ENCODE measurements at regions not wholly inside any gene's neighbourhood (a gene's known extent, or its start where the extent isn't known, plus 50 kb on each side); places are given as distances from the start of the nearest gene placed in this dataset.

DNA sequence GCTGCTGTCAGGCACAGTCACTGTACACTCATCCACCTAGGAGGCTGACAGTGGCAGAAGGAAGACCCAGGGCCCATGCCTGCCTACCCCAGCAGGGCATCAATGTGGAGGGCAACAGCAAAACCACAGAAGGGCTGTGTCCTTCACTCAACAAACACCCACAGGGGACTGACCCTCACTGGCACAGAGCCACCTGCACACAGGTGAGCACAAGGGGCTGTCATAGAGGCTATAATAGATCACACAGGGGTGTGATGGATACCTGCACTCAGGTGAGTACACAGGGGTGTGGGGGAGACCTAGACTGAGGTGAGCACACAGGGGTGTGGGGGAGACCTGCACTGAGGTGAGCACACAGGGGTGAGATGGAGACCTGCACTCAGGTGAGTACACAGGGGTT, 132.8 kb upstream of the TCERG1L start:
- no peak for DNase-seq (ENCODE audit: low read depth in 4 of 4, low spot score in 3 of 4)

DNA sequence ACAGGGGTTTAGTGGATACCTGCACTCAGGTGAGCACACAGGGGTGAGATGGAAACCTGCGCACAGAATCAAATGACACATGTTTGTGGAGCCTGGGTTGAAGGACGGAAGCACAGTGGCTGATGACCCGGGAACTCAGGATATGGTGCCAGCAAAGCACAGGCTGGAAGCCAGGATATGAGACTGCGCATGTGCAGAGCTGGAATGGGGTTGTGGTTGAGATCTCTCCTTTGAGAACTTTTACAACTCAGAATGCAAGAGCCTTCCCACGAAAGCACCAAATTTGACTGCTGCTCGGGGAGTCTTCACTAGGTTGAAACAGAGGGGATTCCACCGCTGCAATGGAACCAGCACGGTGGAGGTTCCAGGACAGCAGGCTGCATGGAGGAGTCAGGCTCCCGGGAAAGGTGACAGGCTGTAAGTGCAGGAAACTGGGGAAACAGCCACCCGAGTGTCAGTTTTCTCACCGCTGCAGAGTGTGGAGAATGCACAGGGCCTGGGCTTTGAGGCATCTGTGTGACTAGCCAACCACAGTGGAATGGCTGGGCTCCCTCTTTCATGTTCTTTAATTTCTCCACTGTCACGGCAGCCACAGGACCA, 133.4 kb upstream of the TCERG1L start:
- no peak for DNase-seq (ENCODE audit: low read depth in 4 of 4, low spot score in 3 of 4)

DNA sequence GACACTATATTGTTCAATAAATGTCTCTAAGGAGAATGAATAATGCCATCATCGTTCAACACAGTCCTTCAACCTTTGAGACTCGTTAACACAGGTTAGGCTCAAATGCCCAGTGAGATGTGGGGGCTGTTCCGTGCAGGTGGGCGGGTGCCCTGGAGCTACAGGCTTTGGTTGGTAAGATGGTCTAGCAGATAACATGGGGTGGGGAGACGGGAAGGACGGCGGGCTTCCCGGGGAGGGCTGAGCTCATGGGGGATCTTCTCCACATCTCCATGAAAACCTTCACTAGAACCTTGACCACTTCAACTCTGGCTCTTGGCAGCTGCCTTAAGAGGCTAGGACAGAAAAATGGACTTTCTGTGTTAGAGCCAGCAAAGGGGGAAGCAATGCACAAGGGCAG, 134.1 kb upstream of the TCERG1L start:
- no peak for DNase-seq (ENCODE audit: low read depth in 4 of 4, low spot score in 3 of 4)

DNA sequence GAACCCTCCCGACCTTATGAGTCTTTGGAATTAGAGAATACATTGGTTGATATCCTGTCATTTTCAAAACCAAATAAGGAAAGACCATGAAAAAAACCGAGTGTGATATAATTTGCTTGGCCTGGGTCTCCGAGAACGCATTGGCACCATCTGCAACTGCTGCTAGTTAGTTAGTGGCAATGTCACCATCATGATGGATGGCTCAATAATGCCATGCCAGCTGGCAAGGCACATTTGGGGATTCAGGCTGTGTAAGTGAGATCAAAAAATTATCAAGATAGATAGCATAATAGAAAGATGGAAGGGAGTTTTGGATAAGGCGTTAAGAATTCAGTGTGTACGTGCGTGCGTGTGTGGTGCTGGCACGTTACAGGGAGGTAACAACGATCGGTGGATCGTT, 134.7 kb upstream of the TCERG1L start:
- DNase-seq (ENCODE audit: low read depth in 4 of 4, low spot score in 3 of 4) = no peak

DNA sequence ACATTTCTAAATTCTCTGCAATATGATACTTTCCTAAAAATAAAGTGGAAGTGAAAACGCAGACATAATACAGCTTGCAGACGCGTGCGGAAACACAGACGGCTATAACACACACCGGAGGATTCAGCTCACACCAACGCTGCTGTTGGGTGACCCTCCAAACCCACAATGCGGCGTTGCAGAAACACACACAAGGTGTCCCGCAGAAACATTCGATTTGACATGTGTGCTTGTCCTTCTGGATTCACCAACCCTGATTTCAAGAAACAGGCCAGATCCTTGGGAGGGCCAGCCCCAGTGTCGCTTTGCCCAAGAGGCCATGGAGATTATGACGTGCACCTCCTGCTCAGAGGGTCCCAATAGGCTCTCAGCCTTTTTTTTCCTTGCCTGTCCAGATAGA, 136.7 kb upstream of the TCERG1L start:
- DNase-seq (ENCODE audit: low read depth in 4 of 4, low spot score in 3 of 4) = no peak

DNA sequence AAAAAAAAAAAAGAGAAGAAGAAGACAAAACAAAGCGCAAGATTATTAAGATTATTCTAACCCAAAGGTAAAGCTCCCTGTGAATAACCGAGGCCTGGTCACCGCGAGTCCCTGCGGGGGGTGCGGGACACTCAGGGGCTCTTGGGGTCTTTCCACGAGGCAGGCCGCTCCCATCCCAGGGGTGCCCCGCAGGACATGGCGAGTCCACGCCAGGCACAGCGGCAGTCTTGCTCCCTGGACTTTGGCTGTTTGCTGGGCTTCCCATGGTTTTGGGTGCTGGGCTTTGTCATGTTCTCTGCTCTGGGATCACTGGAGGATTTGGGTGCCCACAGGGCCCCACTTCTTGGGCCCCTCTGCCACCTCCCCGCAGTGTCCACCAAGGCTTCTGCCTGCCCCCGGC, 137.4 kb upstream of the TCERG1L start:
- no peak for DNase-seq (ENCODE audit: low read depth in 4 of 4, low spot score in 3 of 4)

DNA sequence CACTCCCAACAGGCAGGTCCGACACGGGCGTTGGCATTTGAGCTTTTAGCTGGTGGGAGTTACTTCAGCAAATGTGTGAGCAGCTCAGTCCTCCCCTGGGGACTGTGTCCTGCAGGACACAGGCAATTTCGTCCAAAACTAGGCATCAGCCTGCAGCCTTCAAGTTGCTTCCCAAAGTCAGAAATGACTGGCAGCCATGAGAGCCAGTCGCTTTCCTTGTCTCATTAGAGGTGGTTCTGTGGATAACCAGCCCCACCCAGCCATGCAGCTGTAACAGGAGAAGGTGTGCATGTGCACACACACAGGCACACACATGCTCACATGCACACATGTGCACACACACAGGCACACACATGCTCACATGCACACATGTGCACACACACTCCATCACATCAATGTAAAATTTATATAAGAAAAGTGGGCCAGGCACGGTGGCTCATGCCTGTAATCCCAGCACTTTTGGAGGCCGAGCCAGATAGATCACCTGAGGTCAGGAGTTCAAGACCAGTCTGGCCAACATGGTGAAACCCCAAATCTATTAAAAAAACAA, 138.8 kb upstream of the TCERG1L start:
- no peak for DNase-seq (ENCODE audit: low read depth in 4 of 4, low spot score in 3 of 4)

DNA sequence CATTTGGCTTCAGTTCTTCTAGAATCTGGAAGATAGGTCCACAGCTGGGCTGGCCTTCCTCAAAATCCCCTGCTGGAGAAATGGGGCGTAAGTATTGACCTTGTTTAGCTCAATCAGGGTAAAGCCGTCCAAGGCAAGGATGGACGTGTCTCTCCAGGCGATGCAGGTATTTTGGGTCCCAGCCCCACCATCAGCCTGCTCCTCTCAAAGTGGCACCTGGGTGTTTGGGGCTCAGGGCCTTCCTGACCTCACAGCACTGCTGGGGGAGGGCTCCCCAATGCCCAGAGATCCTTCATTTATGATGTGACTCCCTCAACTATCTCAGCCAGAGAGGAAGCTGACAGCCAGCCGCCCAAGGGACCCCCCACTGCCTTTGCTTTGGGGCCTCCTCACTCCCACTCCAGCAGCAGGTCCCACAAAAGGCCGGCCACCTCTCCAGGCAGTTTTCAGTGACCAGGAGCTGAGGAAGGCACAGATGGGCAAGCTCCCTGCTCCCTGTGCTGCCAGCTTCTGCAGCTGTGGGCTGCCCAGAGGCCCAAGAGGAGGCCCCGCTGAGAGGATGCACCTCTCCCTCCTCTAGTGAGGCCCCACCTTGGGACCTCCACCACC, 140.0 kb upstream of the TCERG1L start:
- no peak for DNase-seq (ENCODE audit: low read depth in 4 of 4, low spot score in 3 of 4)

DNA sequence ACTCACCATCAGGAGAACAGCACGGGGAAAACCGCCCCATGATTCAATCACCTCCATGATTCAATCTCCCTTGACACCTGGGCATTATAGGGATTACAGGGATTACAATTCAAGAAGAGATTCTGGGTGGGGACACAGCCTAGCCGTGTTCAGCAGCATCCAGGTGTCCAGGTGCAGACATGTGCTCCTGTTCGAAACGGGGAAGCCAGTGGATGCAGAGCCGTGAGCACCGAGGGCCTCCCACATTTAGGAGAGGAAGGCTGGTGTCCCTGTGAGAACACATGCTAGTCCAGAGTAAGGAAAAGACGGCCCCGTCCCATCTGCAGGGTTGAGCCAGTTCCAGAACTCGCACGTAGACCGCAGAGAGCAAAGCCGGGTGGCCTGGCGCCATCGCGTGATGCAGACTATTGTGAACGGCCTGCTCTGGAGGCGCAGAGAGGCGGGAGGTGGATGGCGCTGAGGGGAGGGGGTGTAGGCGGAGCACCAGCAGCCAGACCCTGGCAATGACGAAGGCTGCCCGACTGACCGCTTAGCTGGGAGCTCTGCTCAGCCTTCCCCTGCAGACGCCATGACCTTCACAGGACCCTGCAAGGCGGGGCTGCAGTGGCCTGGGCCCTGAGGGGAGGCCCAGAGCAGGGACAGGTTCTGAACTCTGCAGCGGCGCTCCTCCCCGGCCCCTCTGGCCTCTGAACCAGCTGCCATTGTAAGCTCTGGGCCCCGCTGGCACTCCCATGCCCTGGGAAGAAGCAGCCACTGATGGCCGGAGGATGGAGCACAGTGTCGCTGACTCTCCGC, 141.6 kb upstream of the TCERG1L start:
- DNase-seq (ENCODE audit: low read depth in 4 of 4, low spot score in 3 of 4) = peak; percentile 60 to 70 (median 68)

DNA sequence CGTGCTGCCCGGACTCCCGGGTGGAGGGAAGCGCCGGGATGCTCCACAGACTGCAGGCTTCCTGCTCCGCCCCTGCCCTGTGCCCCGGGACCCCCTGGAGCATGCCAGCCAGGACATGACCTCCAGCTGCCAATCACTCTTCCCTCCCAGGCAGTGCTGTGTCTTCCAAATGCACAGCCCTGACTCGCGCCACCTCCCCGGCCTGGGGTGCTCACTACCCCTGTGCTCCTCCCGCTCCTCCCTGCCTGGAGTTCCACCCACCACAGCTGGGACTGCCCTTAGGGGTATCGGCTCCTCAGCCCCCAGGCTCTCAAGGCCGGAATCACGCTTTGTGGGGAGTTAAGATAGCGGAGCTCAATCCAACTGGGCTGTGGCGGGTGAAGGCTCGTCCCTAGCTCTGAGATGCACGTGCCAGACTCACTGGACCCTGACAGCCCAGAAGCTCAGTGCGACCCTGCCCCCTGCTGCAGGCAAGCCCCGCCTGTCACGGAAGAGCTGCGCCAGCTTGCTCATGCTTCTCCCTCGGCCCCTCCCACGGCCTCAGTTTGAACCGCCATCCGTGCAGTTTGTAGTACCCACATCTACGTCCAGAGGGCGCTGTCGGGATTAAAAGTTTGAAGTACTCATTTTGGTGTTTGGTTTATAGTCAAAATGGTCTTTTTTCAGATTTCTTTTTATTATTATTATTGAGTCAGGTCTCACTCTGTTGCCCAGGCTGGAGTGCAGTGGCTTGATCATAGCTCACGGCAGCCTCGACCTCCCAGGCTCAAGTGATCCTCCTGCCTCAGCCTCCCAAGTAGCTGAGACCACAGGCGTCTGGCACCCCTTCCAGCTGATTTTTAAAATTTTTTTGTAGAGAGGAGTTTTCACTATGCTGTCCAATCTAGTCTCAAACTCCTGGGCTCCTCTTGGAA, 142.5 kb upstream of the TCERG1L start:
- DNase-seq (ENCODE audit: low read depth in 4 of 4, low spot score in 3 of 4) = peak; percentile 77 to 90 (median 89)

DNA sequence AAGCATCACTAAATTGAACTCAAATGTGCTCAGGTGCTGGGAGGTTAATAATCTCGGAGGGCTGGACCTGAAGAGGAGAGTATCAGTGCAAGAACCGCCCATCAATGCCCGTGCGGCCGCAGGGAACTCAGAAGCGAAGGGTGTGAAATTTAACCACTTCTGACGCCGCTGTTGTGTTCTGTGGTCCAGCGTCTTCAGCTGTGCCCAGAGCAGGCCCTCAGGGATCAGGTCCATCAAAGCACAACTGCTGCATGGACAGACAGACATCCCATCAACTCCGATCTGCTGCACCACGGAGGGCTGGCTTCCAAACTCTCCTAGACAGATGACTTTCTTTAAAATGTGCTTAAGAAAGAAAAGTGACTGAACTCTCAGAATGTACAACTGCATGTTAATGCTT, 144.9 kb upstream of the TCERG1L start:
- no peak for DNase-seq (ENCODE audit: low read depth in 4 of 4, low spot score in 3 of 4)

DNA sequence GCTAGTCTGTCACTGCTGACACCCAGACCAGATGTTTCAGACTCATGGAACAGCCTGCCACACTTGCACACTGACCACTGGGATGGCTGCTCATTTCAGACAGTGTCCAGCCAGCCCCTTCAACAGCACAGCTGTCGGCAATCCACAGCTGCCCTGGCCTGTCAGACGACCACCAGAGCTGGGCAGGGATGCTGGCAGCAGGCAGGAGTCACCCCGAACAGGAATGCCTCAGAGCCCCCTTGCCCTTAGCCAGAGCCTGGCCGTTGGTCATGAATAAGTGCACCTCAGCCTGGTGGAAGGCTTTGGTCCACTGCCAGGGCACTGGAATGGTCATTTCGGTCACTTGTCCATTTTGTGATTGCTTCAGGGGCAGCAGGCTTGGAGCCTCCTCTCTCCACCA, 149.6 kb upstream of the TCERG1L start:
- DNase-seq (ENCODE audit: low read depth in 4 of 4, low spot score in 3 of 4) = no peak

DNA sequence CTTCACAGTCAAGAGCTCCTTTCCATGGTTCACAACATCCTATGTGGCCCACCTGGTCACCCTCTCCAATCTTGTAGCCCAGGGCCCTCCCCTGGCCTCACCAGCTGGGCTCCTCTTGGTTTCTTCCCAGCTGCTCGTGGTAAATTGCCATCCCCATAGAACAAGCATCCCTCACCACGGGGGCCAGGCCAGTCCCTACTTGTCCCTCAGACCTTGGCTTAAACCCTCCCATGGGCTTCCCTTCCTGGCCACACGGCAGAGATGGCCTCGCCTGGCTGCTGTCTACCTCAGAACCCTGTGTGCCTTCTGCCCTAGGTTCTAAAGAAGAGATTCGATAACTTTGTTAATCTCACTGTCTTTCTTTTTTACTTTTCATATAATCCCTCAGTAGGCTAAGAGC, 153.3 kb upstream of the TCERG1L start:
- DNase-seq (ENCODE audit: low read depth in 4 of 4, low spot score in 3 of 4) = no peak

DNA sequence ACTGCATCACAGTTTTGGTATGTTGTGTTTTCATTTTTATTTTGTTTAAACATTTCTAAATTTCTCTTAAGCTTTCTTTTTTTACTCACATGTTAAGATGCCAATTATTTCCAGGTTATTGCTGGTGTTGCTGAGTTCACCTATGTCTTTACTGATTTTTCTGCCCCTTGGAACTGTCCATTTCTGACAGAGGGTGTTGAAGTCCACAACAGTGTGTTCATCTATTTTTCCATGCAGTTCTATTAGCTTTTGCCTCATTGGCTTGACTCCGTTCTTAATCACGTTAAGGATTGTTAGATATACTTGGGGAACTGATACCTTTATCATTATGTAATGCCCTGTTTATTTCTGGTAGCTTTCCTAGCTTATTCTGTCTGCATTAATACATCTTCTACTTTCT, 158.0 kb upstream of the TCERG1L start:
- DNase-seq (ENCODE audit: low read depth in 4 of 4, low spot score in 3 of 4) = no peak

DNA sequence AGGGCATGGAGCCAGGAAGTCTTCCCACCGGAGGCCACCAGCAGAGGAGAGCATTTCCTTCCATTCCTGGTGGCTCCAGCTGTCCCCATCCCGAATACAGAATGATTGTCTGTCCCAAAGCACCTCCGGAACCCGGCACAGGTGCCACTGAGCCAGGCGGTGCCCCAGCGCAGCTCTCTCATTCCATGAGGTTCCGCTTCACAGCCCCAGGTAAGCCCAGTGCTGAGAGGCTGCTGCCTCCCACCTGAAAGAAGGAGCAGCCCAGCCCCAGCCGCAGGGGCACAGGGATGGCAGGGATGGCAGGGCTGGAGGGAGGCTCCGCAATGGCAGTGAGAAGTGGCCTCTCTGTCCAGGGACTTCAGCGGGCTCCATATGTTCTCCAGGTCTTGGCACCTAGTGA, 162.1 kb upstream of the TCERG1L start:
- DNase-seq (ENCODE audit: low read depth in 4 of 4, low spot score in 3 of 4) = no peak

DNA sequence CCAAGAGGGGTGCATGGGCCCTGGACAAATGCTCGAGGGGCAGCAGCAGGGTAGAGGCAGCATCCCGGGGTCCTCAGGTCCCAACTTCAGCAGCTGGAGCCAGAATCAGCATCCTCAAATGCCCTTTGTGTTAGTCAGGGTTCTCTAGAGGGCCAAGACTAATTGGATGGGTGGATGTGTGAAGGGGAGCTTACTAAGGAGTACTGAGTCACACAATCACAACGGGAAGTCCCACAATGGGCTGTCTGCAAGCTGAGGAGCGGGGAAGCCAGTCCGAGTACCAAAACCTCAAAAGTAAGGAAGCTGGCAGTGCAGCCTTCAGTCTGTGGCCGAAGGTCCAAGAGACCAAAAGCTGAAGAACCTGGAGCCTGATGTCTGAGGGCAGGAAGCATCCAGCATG, 162.9 kb upstream of the TCERG1L start:
- DNase-seq (ENCODE audit: low read depth in 4 of 4, low spot score in 3 of 4) = no peak

DNA sequence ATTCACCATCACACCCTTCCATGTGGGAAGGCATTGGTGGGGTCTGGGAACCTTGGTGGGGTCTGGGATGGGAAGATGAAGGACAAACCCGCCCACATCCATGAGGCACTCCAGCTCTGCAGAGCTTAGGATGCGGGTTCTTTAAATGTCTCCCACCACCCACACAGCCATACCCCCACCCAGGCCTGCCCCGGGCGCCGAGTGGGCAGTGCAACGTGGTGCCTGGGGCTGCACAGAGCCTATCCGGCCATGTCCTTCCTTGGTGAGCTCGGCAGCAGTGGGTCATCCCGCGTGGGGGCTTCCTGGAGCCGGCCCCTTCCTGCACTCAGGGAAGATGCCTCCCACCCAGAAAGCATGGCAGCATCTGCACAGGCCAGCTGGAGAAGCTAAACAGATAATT, 163.5 kb upstream of the TCERG1L start:
- no peak for DNase-seq (ENCODE audit: low read depth in 4 of 4, low spot score in 3 of 4)

DNA sequence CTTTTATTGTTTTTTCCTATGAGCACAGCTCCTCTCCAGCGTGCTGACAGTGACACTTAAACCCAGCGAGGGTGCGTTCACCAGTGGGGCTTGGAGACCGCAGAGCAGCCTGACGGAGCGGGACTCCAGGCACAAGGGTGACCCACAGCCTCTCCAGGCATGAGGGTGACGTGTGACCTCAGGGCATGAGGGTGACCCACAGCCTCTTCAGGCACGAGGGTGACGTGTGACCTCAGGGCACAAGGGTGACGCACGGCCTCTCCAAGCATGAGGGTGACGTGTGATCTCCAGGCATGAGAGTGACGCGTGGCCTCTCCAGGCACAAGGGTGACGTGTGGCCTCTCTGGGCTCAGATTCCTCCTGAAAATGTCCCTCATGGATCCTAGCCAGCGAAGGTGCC, 164.3 kb upstream of the TCERG1L start:
- no peak for DNase-seq (ENCODE audit: low read depth in 4 of 4, low spot score in 3 of 4)

DNA sequence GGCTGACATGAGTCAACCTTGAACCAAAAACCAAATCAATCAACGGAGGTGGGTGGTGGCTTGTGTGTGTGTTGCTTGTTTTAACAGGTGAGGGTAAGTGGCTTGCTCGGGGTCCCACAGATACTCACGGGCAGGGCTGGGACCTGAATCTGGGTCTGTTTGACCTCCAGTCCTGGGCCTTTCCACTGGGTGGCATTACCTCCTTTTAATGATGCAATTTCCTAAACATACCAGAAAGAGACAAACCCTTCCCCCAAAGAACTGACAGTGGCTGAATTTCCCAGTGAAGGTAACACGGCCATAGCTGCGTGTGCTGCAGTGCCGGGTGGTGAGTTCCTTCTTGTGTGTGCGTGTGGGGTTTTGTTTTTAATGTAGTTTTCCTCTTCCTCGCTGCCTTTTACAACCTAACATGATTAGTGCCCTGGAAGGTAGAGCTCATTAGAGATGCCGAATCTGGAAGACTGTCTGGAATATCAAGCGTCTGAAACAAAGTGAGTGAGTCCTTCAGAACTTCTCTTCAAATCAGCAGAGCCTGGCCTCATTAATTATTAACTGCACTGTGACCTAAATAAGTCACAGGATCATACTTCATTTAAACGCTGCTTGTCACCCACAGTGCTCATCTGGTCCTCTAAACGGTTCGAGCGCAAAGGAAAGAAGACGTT, 166.1 kb upstream of the TCERG1L start:
- DNase-seq (ENCODE audit: low read depth in 4 of 4, low spot score in 3 of 4) = no peak

DNA sequence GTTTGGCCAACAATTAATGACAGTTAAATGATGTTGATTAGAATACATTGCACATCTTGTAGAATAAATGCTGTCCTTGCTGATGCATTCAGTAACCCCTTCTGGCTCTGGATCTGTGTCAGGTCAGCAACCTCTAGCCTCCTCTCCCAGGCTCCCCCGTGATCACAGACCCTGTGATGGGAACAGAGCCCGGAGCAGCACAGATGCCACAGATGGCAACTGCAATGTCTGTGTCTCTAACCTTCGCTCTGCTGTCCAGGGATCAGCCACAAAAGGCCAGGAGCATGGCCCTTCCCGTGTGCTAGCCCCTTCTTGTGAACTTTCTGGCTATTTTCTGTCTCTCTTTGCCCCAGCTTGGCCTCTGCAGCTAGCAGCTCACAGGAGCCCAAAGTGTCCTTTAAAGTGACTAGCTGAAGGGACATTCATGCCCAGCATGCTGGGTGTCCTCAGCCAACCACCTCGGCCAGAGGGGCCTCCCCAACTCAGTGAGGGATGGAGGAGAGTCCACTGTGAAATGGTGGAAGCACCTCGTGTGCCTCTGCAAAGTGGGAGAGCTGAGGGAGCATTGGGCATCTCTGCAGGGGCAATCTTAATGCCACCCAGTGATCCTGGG, 167.0 kb upstream of the TCERG1L start:
- DNase-seq (ENCODE audit: low read depth in 4 of 4, low spot score in 3 of 4) = no peak
